ENCODE measurements at regions not wholly inside any gene's neighbourhood (a gene's known extent, or its start where the extent isn't known, plus 50 kb on each side); places are given as distances from the start of the nearest gene placed in this dataset.

DNA sequence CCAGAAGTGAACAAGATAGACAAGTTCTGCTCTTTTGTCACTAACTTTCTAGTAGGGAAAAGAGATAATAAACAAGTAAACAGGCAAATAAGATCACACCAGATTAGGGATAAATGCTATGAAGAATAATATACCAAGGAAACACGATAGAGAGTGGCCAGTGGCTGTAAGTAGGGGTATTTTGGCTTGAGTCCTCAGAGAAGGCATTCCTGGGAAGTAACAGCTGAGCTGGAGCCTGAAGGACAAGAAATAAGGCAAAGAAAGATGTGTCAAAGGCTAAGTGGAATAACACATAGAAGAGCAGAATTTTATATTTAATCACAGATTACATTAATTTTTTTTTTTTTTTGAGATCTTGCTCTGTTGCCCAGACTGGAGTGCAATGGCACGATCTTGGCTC, 366.2 kb downstream of the ZIC1 start:
- no peak for TF ChIP-seq EZH2phosphoT487 (IDR thresholded peaks at IDR 0.05; ENCODE audit: borderline replicate concordance, low read length)
- no peak for TF ChIP-seq CTCF (IDR thresholded peaks at IDR 0.05; ENCODE audit: low read depth, low read length, poor library complexity, severe bottlenecking)
